ENCODE measurements at regions not wholly inside any gene's neighbourhood (a gene's known extent, or its start where the extent isn't known, plus 50 kb on each side); places are given as distances from the start of the nearest gene placed in this dataset.
A peak's percentile ranks its signal among the peaks of the same experiment; 100 is the strongest.
"Not testable (repeated sequence)": the region's sequence is repeated elsewhere in the genome, so short reads cannot be mapped to it uniquely, and the experiment has no call there.

DNA sequence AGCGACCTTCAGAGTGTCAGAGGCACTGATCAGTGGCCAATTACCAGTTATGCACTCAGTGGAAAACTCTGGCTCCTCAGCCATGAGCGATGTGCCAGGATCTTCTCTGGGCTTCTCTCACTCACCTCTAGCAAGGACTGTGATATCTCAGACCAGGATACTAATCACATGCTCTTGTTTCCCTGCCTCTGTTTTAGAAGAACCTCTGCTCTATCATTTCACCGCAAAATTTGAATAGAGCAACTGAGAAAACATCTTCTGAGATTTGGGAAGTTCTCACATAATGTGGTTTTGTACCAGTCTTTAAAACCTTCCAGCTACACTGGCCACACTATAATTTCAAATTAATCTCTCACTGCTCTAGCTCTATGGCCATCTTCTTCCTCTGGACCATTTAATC lies 325.8 kb upstream of the FRG2C start:
- 88% methylated on average over 3 of the region's 3 CpGs for WGBS
- Histone ChIP-seq H3K27me3 (ENCODE audit: control insufficient read depth, insufficient read depth) (no peaks in the 10 kb centered on the region), H3K4me3 (ENCODE audit: low read length) (no peak overlapping the region), H3K27ac (ENCODE audit: low read length) (no peak overlapping the region), H3K9me3 (ENCODE audit: control insufficient read depth, low read length) (no peaks in the 10 kb centered on the region), H3K4me1 (ENCODE audit: control insufficient read depth, insufficient read depth, low read length) (peaks cover 8% of the 10 kb centered on the region)
- intact Hi-C loops (cut with DNase I), result no loop called here
- no peak for DNase-seq
- no peak for ATAC-seq

DNA sequence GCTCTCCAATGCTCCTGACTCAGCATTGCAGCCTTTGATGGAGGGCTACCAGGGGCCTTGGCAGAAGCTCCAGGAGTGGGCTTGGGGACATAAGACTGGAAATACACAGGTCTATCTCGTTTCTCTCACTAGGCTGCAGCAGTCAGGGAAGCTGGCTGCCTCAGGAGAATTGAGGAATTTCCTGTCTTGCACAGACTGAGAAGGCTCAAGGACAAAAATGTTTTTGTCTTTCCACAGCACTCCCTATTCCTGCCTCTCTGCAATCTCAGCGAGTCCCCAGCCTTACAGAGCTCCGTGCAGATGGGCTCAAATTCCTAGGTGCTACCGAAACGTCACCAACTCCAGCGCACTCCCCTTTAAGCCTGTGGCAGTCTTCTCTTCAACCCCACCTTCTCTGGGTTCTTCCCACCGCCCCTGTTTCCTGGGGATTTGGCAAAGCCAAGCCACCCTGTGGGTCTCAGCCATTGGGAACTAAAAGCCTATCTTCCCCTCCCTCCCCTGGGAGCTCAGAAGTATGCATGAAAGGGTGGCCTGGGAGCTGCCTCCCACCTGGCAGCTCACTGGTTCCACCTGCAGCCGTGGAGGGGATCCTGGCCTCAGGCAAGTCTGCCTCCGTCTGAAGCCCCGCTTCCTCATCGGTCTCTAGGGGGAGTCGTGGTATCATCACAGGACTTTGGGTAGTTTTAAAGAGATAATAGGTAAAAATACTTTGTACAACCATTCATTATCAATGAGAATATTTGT lies 322.6 kb upstream of the FRG2C start:
- peak; percentile 72 to 75 for ATAC-seq
- peak overlapping the region; percentile 34 for H3K27ac ChIP-seq (ENCODE audit: low read length)
- DNase-seq, result no peak
- H3K4me1 ChIP-seq (ENCODE audit: control insufficient read depth, insufficient read depth, low read length), result peaks cover 8% of the 10 kb centered on the region
- H3K4me3 ChIP-seq (ENCODE audit: low read length), result no peak overlapping the region
- WGBS, result 36% methylated on average over 12 of the region's 12 CpGs
- no peaks in the 10 kb centered on the region for H3K27me3 ChIP-seq (ENCODE audit: control insufficient read depth, insufficient read depth)
- H3K9me3 ChIP-seq (ENCODE audit: control insufficient read depth, low read length), result no peaks in the 10 kb centered on the region
- intact Hi-C loops (cut with DNase I), result no loop called here

DNA sequence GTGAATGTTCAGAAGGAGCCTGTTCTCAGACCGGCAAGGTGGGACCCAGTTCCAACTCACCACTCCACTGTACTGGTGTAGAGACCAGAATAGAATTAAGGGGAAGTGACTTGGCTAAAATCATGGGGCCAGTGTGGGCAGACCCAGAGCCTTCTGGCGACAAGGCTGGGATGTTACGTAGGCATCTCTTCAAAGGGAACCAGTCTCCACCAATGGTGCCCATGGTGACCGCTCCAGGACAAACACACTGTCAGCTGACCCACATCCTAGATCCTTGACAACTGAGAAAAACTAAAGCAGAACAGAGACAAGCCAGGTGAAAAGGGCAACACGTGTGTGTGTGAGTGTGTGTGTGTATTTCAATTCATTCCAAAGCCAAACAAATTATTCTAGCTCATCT lies 321.7 kb upstream of the FRG2C start:
- Histone ChIP-seq H3K9me3 (ENCODE audit: control insufficient read depth, low read length) (no peaks in the 10 kb centered on the region), H3K4me3 (ENCODE audit: low read length) (no peak overlapping the region), H3K27me3 (ENCODE audit: control insufficient read depth, insufficient read depth) (no peaks in the 10 kb centered on the region), H3K4me1 (ENCODE audit: control insufficient read depth, insufficient read depth, low read length) (peaks cover 8% of the 10 kb centered on the region), H3K27ac (ENCODE audit: low read length) (no peak overlapping the region)
- peak; percentile 38 to 71 for ATAC-seq
- intact Hi-C loops (cut with DNase I), result no loop called here
- WGBS, result 70% methylated on average over 5 of the region's 5 CpGs
- no peak for DNase-seq

DNA sequence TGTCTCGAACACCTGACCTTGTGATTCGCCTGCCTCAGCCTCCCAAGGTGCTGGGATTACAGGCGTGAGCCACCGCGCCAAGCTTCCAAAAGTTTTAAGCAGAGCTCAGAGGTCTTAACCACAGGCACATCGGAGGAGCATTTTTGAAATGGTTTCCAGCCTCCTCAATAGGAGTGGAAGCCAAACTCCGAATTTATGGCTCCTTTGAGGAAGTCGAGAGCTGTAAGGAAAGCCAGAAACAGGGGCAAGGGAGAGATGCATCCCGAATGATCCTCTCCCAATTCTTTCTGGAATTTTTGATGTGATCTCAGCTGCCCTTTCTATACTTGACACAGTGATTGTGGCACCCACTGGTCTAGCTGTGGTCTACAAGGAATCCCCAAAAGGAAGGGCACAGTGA lies 313.6 kb upstream of the FRG2C start:
- WGBS, result 93% methylated on average over 9 of the region's 9 CpGs
- H3K4me1 ChIP-seq (ENCODE audit: control insufficient read depth, insufficient read depth, low read length); H3K4me3 ChIP-seq (ENCODE audit: low read length); intact Hi-C loops (cut with DNase I); H3K27ac ChIP-seq (ENCODE audit: low read length); ATAC-seq; H3K9me3 ChIP-seq (ENCODE audit: control insufficient read depth, low read length); H3K27me3 ChIP-seq (ENCODE audit: control insufficient read depth, insufficient read depth); DNase-seq: not testable (repeated sequence)

DNA sequence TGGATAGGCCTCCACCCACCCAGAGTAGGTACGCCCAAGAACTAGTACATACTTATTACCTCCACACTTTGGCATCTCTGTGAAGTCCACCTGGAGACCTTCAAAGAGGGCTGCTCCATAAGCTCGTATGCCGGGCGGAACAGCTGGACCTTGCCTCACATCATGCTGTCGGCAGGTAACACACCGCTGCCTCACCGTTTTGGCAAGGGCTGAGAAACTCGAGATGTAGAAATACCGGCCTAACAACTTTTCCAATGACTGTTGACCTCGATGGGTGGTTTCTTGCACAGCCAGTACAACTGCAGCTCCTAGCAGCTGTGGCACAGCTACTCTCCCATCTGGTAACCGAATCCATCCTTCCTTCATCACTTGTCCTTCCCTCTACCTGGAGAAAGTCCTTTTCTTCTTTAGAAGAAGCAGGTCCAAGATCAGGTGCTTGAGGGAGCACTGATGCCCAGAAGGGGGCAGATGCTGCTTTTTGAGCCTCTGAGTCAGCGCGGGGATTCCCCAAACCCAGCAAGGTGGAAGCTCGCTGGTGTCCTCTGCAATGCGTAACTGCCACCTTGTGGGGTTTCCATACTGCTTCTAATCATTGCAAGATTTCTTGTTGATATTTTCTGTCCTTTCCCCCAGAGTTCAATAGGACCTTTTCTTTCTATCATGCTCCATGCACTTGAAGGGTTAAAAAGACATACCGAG lies 301.9 kb upstream of the FRG2C start:
- H3K9me3 ChIP-seq (ENCODE audit: control insufficient read depth, low read length); intact Hi-C loops (cut with DNase I); H3K4me3 ChIP-seq (ENCODE audit: low read length); H3K27me3 ChIP-seq (ENCODE audit: control insufficient read depth, insufficient read depth); H3K4me1 ChIP-seq (ENCODE audit: control insufficient read depth, insufficient read depth, low read length); H3K27ac ChIP-seq (ENCODE audit: low read length); ATAC-seq; DNase-seq: not testable (repeated sequence)
- WGBS, result 77% methylated on average over 16 of the region's 16 CpGs

DNA sequence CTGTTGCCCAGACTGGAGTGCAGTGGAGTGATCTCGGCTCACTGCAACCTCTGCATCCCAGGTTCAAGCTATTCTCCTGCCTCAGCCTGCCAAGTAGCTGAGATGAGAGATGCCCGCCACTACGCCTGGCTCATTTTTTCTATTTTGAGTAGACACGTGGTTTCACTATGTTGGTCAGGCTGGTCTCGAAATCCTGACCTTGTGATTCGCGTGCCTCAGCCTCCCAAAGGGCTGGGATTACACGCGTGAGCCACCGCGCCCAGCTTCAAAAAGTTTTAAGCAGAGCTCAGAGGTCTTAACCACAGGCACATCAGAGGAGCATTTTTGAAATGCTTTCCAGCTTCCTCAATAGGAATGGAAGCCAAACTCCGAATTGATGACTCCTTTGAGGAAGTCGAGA lies 291.2 kb upstream of the FRG2C start:
- intact Hi-C loops (cut with DNase I), result loop anchor here in 1 of 4 donors (5.0 kb wide), 1 partner anchor 219 kb away; no protein-coding TSS in a partner anchor
- H3K27ac ChIP-seq (ENCODE audit: low read length); ATAC-seq; H3K4me3 ChIP-seq (ENCODE audit: low read length); DNase-seq; H3K9me3 ChIP-seq (ENCODE audit: control insufficient read depth, low read length); H3K27me3 ChIP-seq (ENCODE audit: control insufficient read depth, insufficient read depth); H3K4me1 ChIP-seq (ENCODE audit: control insufficient read depth, insufficient read depth, low read length): not testable (repeated sequence)
- 66% methylated on average over 11 of the region's 13 CpGs for WGBS

DNA sequence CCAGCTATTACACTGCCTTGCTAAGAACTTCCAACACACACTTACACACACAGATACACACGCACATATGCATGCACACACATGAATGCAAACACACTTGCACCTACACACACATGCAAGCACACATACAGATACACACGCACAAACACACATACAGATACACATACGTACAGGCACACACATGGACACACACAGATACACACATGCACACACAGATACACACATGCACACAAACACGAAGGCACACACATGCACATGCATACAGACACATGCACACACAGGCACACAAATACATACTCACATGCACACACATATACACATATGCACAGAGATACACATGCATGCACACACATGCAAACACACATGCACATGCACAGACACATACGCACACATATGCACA lies 284.3 kb upstream of the FRG2C start:
- H3K9me3 ChIP-seq (ENCODE audit: control insufficient read depth, low read length); H3K27me3 ChIP-seq (ENCODE audit: control insufficient read depth, insufficient read depth); H3K27ac ChIP-seq (ENCODE audit: low read length); H3K4me3 ChIP-seq (ENCODE audit: low read length); H3K4me1 ChIP-seq (ENCODE audit: control insufficient read depth, insufficient read depth, low read length); intact Hi-C loops (cut with DNase I); ATAC-seq; DNase-seq: not testable (repeated sequence)
- WGBS, result 92% methylated on average over 5 of the region's 5 CpGs

DNA sequence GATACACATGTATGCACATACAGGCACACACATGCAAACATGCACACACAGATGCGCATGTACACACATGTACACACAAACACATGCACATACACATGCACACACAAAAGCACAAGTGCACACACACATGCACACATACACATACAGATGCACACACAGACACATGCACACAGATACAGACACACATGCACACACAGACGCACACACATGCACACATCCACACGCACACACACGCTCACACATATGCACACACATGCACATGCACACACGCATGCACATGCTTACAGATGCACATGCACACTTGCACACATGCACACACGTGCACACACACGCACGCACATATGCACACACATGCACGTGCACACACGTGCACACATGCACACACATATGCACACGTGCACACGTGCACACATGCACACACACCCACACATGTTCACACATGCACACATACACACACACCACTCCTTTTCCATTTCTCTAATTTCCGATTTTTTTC lies 283.8 kb upstream of the FRG2C start:
- H3K27me3 ChIP-seq (ENCODE audit: control insufficient read depth, insufficient read depth), result no peaks in the 10 kb centered on the region
- intact Hi-C loops (cut with DNase I), result no loop called here
- no peak overlapping the region for H3K4me3 ChIP-seq (ENCODE audit: low read length)
- no peaks in the 10 kb centered on the region for H3K9me3 ChIP-seq (ENCODE audit: control insufficient read depth, low read length)
- no peaks in the 10 kb centered on the region for H3K4me1 ChIP-seq (ENCODE audit: control insufficient read depth, insufficient read depth, low read length)
- 92% methylated on average over 13 of the region's 13 CpGs for WGBS
- DNase-seq (no peak), ATAC-seq (no peak)
- H3K27ac ChIP-seq (ENCODE audit: low read length), result no peak overlapping the region

DNA sequence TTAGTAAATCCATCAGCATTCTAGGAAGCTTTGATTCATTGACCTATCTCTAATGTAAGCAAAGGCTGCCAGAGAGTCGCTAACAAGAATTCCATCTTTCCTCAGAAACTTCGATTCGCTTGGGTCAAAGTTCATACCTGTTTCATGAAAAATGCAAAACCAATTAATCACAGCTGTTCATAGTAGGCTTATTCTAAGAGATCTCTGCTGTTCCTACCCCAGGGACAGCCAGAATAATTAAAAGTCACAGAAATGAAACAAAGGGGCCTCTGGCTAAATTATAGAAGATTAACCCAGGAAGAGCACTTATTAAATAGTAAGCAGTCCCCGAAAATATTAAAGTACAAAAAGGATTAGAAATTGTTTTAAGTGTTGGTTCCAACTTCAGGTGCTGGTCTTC lies 280.1 kb upstream of the FRG2C start:
- H3K9me3 ChIP-seq (ENCODE audit: control insufficient read depth, low read length); H3K27me3 ChIP-seq (ENCODE audit: control insufficient read depth, insufficient read depth); ATAC-seq; DNase-seq; H3K27ac ChIP-seq (ENCODE audit: low read length); H3K4me1 ChIP-seq (ENCODE audit: control insufficient read depth, insufficient read depth, low read length); H3K4me3 ChIP-seq (ENCODE audit: low read length); intact Hi-C loops (cut with DNase I): not testable (repeated sequence)
- 86% methylated on average over 4 of the region's 4 CpGs for WGBS

DNA sequence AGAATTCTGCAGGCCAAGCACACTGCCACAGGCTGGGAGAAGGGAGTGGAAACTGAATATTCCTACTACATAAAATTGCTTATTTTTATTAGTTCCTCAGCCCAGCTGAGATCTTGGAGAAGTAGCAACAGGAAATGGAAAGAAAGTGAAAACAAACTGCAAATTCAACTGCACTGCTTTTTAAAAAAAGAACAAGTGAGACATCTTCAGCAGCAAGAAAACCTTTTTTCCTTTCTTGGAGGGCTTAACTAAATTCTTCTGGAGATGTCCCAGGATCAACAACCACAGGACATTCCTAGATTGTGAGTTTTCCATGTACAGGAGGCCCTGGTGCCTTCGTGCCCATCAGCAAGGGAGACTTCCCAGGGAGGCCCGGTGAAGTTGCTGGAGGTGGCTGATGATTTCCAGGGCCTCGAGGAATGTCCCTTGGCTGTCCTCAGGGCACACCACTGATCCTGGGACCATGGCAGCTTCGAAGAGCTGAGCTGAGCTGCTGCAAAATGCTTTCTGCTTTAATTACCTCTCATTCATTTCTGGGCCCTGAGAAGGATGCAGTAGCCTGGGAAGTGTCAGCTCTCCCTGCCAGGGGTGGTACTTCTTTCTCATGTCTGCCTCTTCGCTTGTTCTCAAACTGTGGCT lies 275.5 kb upstream of the FRG2C start:
- H3K9me3 ChIP-seq (ENCODE audit: control insufficient read depth, low read length); ATAC-seq; H3K4me1 ChIP-seq (ENCODE audit: control insufficient read depth, insufficient read depth, low read length); H3K27me3 ChIP-seq (ENCODE audit: control insufficient read depth, insufficient read depth); H3K4me3 ChIP-seq (ENCODE audit: low read length); H3K27ac ChIP-seq (ENCODE audit: low read length); intact Hi-C loops (cut with DNase I): not testable (repeated sequence)
- peak in 1 of 3 donors; percentile 55 for DNase-seq
- 26% methylated on average over 5 of the region's 5 CpGs for WGBS

DNA sequence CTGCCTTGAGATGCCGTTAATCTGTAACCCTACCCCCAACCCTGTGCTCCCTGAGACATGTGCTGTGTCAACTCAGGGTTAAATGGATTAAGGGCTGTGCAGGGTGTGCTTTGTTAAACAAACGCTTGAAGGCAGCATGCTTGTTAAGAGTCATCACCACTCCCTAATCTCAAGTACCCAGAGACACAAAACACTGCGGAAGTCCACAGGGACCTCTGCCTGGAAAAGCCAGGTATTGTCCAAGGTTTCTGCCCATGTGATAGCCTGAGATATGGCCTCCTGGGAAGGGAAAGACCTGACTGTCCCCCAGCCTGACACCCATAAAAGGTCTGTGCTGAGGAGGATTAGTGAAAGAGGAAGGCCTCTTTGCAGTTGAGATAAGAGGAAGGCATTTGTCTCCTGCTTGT lies 270.8 kb upstream of the FRG2C start:
- intact Hi-C loops (cut with DNase I); H3K27ac ChIP-seq (ENCODE audit: low read length); H3K27me3 ChIP-seq (ENCODE audit: control insufficient read depth, insufficient read depth); H3K4me1 ChIP-seq (ENCODE audit: control insufficient read depth, insufficient read depth, low read length); DNase-seq; H3K9me3 ChIP-seq (ENCODE audit: control insufficient read depth, low read length); H3K4me3 ChIP-seq (ENCODE audit: low read length); ATAC-seq: not testable (repeated sequence)
- WGBS, result 51% methylated on average over 3 of the region's 3 CpGs
